ENCODE measurements at regions not wholly inside any gene's neighbourhood (a gene's known extent, or its start where the extent isn't known, plus 50 kb on each side); places are given as distances from the start of the nearest gene placed in this dataset.

DNA sequence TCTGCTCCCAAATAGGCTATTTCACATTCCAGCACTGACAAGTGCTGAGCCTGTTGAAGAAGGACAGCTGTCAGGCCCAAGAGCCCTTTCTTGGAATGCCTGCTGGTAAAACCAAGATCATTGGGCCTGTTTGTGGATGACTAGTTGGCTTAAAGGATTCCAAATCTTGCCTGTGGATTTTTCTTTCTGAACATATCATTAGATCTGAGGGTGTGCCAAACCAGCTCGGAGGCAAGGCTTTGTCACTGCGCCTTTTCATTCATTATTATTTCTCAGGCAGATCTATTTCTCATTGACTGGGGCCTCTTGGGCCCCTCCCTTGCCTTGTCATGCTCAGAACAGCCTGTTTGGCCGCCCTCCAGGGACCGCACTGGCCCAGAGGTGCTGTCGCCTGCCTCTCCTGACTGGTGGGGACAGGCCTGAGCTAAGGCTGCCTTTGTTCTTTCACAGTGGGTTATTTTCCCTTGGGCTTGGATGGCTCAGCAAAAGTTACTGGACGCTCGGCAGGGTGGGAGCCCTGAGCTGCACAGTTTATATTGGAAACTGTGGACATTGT lies 222.7 kb upstream of the SESN3 start:
- TF ChIP-seq, protein P1, sequence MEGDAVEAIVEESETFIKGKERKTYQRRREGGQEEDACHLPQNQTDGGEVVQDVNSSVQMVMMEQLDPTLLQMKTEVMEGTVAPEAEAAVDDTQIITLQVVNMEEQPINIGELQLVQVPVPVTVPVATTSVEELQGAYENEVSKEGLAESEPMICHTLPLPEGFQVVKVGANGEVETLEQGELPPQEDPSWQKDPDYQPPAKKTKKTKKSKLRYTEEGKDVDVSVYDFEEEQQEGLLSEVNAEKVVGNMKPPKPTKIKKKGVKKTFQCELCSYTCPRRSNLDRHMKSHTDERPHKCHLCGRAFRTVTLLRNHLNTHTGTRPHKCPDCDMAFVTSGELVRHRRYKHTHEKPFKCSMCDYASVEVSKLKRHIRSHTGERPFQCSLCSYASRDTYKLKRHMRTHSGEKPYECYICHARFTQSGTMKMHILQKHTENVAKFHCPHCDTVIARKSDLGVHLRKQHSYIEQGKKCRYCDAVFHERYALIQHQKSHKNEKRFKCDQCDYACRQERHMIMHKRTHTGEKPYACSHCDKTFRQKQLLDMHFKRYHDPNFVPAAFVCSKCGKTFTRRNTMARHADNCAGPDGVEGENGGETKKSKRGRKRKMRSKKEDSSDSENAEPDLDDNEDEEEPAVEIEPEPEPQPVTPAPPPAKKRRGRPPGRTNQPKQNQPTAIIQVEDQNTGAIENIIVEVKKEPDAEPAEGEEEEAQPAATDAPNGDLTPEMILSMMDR (IDR thresholded peaks at IDR 0.05): no peak
- TF ChIP-seq EP300 (IDR thresholded peaks at IDR 0.05): no peak
- TF ChIP-seq POLR2A (IDR thresholded peaks at IDR 0.05): no peak

All from ovary (tissue), 3 donors.